ENCODE measurements at regions not wholly inside any gene's neighbourhood (a gene's known extent, or its start where the extent isn't known, plus 50 kb on each side); places are given as distances from the start of the nearest gene placed in this dataset.

GRCh38 chr19:33900817-33901216 is 104.1 kb downstream of the KCTD15 start:
- intact Hi-C loops (cut with DNase I; ENCODE audit: low total_unique reads) = no loop called here
- peaks cover 4 to 15% (median 11%) of the 10 kb centered on the region in 3 donors for H3K9me3 ChIP-seq
- DNase-seq = no peak
- H3K36me3 ChIP-seq = no peaks in the 10 kb centered on the region
- H3K27ac ChIP-seq = no peak overlapping the region
- H3K4me3 ChIP-seq = no peak overlapping the region
- peaks cover 0 to 33% of the 10 kb centered on the region in 2 donors for H3K27me3 ChIP-seq
- H3K4me1 ChIP-seq = peaks cover 0 to 8% (median 4%) of the 10 kb centered on the region in 4 donors
- TF ChIP-seq, protein P1, sequence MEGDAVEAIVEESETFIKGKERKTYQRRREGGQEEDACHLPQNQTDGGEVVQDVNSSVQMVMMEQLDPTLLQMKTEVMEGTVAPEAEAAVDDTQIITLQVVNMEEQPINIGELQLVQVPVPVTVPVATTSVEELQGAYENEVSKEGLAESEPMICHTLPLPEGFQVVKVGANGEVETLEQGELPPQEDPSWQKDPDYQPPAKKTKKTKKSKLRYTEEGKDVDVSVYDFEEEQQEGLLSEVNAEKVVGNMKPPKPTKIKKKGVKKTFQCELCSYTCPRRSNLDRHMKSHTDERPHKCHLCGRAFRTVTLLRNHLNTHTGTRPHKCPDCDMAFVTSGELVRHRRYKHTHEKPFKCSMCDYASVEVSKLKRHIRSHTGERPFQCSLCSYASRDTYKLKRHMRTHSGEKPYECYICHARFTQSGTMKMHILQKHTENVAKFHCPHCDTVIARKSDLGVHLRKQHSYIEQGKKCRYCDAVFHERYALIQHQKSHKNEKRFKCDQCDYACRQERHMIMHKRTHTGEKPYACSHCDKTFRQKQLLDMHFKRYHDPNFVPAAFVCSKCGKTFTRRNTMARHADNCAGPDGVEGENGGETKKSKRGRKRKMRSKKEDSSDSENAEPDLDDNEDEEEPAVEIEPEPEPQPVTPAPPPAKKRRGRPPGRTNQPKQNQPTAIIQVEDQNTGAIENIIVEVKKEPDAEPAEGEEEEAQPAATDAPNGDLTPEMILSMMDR (IDR thresholded peaks at IDR 0.05) = no peak

GRCh38 chr19:33902395-33902794 is 105.7 kb downstream of the KCTD15 start:
- Histone ChIP-seq H3K27ac (no peak overlapping the region), H3K27me3 (peaks cover 0 to 48% of the 10 kb centered on the region in 2 donors), H3K4me3 (no peak overlapping the region), H3K4me1 (peaks cover 0 to 16% (median 11%) of the 10 kb centered on the region in 4 donors), H3K36me3 (no peaks in the 10 kb centered on the region), H3K9me3 (peaks cover 4 to 13% (median 7%) of the 10 kb centered on the region in 3 donors)
- TF ChIP-seq, protein P1 (IDR thresholded peaks at IDR 0.05) = no peak
- DNase-seq = no peak
- intact Hi-C loops (cut with DNase I; ENCODE audit: low total_unique reads) = no loop called here

- Histone ChIP-seq H3K36me3 (no peaks in the 10 kb centered on the region), H3K4me1 (peaks cover 0 to 16% (median 11%) of the 10 kb centered on the region in 4 donors), H3K27ac (no peak overlapping the region), H3K27me3 (peaks cover 0 to 53% of the 10 kb centered on the region in 2 donors), H3K4me3 (no peak overlapping the region), H3K9me3 (peaks cover 2 to 8% (median 2%) of the 10 kb centered on the region in 3 donors)
- intact Hi-C loops (cut with DNase I; ENCODE audit: low total_unique reads) = no loop called here
- TF ChIP-seq, protein P1 (IDR thresholded peaks at IDR 0.05) = no peak
- DNase-seq = no peak
These were observed 106.3 kb downstream of the KCTD15 start for GRCh38 chr19:33902802-33903488.

DNA sequence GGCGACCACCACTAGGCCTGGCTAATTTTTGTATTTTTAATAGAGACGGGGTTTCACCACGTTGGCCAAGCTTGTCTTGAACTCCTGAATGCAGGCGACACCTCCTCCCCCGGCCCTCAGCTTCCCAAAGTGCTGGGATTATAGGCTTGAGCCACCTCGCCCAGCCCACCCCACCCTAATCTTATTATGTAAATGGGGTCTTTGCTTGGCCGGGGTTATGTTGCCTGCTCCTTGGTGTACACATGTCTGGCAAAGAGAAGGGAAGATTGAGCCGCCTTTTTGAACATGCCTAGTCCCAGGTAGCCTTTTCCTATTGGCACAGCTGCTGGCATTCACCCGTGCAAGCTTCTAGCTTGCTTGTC is 106.8 kb downstream of the KCTD15 start:
- Histone ChIP-seq H3K36me3 (no peaks in the 10 kb centered on the region), H3K27ac (no peak overlapping the region), H3K9me3 (peaks cover 0 to 3% (median 0%) of the 10 kb centered on the region in 3 donors), H3K4me3 (no peak overlapping the region), H3K27me3 (peaks cover 0 to 53% of the 10 kb centered on the region in 2 donors), H3K4me1 (peaks cover 0 to 16% (median 11%) of the 10 kb centered on the region in 4 donors)
- no peak for DNase-seq
- TF ChIP-seq, protein P1 (IDR thresholded peaks at IDR 0.05) = no peak
- intact Hi-C loops (cut with DNase I; ENCODE audit: low total_unique reads) = no loop called here

GRCh38 chr19:33904681-33905080 is 108.0 kb downstream of the KCTD15 start:
- no peaks in the 10 kb centered on the region for H3K9me3 ChIP-seq
- no peak for DNase-seq
- peaks cover 0 to 16% (median 11%) of the 10 kb centered on the region in 4 donors for H3K4me1 ChIP-seq
- H3K4me3 ChIP-seq = no peak overlapping the region
- H3K27me3 ChIP-seq = peaks cover 0 to 53% of the 10 kb centered on the region in 2 donors
- intact Hi-C loops (cut with DNase I; ENCODE audit: low total_unique reads) = no loop called here
- no peak overlapping the region for H3K27ac ChIP-seq
- no peaks in the 10 kb centered on the region for H3K36me3 ChIP-seq
- TF ChIP-seq, protein P1 (IDR thresholded peaks at IDR 0.05) = no peak

Measured in tibial artery (tissue), 4 donors.